ENCODE measurements at regions not wholly inside any gene's neighbourhood (a gene's known extent, or its start where the extent isn't known, plus 50 kb on each side); places are given as distances from the start of the nearest gene placed in this dataset.
A peak's percentile ranks its signal among the peaks of the same experiment; 100 is the strongest.

GRCh38 chr14:76958980-76959710 lies 69.4 kb downstream of the IRF2BPL start:
- CTCF ChIA-PET = no interaction called here
- Mint-ChIP-seq H3K27ac (peak overlapping the region; percentile 61), H3K4me1 (peaks cover 95% of the 10 kb centered on the region), H3K4me3 (no peak overlapping the region), H3K9me3 (no peaks in the 10 kb centered on the region), H3K27me3 (no peaks in the 10 kb centered on the region), H3K36me3 (ENCODE audit: low read depth) (no peaks in the 10 kb centered on the region)
- ATAC-seq (ENCODE audit: low read depth) = no peak
- no peak for DNase-seq
- intact Hi-C loops (cut with micrococcal nuclease) = no loop called here
- no peak for TF ChIP-seq CTCF (IDR thresholded peaks at IDR 0.05)
- POLR2A ChIA-PET = interaction anchor here (0.6 to 2.6 kb wide), 8 partner anchors 19 to 81 kb away, joined by 3 to 20 read pairs (median 4); partner anchors contain the start of gene IRF2BPL

GRCh38 chr14:76958020-76958979 lies 70.2 kb downstream of the IRF2BPL start:
- ChIA-PET CTCF (no interaction called here), POLR2A (interaction anchor here (0.6 to 2.6 kb wide), 10 partner anchors 19 to 85 kb away, joined by 3 to 20 read pairs (median 4); partner anchors contain the start of gene IRF2BPL)
- no peaks in the 10 kb centered on the region for H3K36me3 Mint-ChIP-seq (ENCODE audit: low read depth)
- no peaks in the 10 kb centered on the region for H3K9me3 Mint-ChIP-seq
- ATAC-seq (ENCODE audit: low read depth) (no peak), DNase-seq (no peak)
- H3K4me3 Mint-ChIP-seq = no peak overlapping the region
- TF ChIP-seq CTCF (IDR thresholded peaks at IDR 0.05) = no peak
- peaks cover 92% of the 10 kb centered on the region for H3K4me1 Mint-ChIP-seq
- H3K27ac Mint-ChIP-seq = peak overlapping the region; percentile 18
- intact Hi-C loops (cut with micrococcal nuclease) = no loop called here
- H3K27me3 Mint-ChIP-seq = no peaks in the 10 kb centered on the region

GRCh38 chr14:76957224-76957891 lies 71.2 kb downstream of the IRF2BPL start:
- TF ChIP-seq CTCF (IDR thresholded peaks at IDR 0.05) = no peak
- no peaks in the 10 kb centered on the region for H3K9me3 Mint-ChIP-seq
- peak overlapping the region; percentile 86 for H3K4me3 Mint-ChIP-seq
- intact Hi-C loops (cut with micrococcal nuclease) = loop anchor here (2.0 kb wide), 4 partner anchors 43 to 163 kb away; no protein-coding TSS in a partner anchor
- CTCF ChIA-PET = no interaction called here
- no peak for ATAC-seq (ENCODE audit: low read depth)
- peak overlapping the region; percentile 46 for H3K27ac Mint-ChIP-seq
- POLR2A ChIA-PET = interaction anchor here (0.6 to 2.6 kb wide), 9 partner anchors 10 to 83 kb away, joined by 3 to 20 read pairs (median 3); partner anchors contain the start of gene IRF2BPL
- no peak for DNase-seq
- H3K36me3 Mint-ChIP-seq (ENCODE audit: low read depth) = no peaks in the 10 kb centered on the region
- no peaks in the 10 kb centered on the region for H3K27me3 Mint-ChIP-seq
- H3K4me1 Mint-ChIP-seq = peaks cover 83% of the 10 kb centered on the region

GRCh38 chr14:76956316-76957090 lies 72.0 kb downstream of the IRF2BPL start:
- peaks cover 75% of the 10 kb centered on the region for H3K4me1 Mint-ChIP-seq
- peak overlapping the region; percentile 86 for H3K4me3 Mint-ChIP-seq
- no peaks in the 10 kb centered on the region for H3K27me3 Mint-ChIP-seq
- H3K36me3 Mint-ChIP-seq (ENCODE audit: low read depth) = no peaks in the 10 kb centered on the region
- H3K27ac Mint-ChIP-seq = peak overlapping the region; percentile 94
- intact Hi-C loops (cut with micrococcal nuclease) = loop anchor here (1.0 to 2.0 kb wide), 8 partner anchors 9 to 164 kb away; partner anchors contain the start of gene IRF2BPL
- ATAC-seq (ENCODE audit: low read depth) (peak; percentile 68), DNase-seq (peak; percentile 75)
- H3K9me3 Mint-ChIP-seq = no peaks in the 10 kb centered on the region
- ChIA-PET POLR2A (interaction anchor here (0.7 to 4.3 kb wide), 12 partner anchors 9 to 165 kb away, joined by 3 to 88 read pairs (median 6); partner anchors contain the start of gene IRF2BPL), CTCF (interaction anchor here (1.0 to 1.3 kb wide), 4 partner anchors 9 to 168 kb away, joined by 3 to 4 read pairs (median 4); no protein-coding TSS in a partner anchor)
- no peak for TF ChIP-seq CTCF (IDR thresholded peaks at IDR 0.05)

Data from activated B cell treated with CpG ODN at 0.5 μM for 24 hours (primary cell).